NCI-H460 (cell line): ENCODE measurements at regions not wholly inside any gene's neighbourhood (a gene's known extent, or its start where the extent isn't known, plus 50 kb on each side); places are given as distances from the start of the nearest gene placed in this dataset.
"Not testable (repeated sequence)": the region's sequence is repeated elsewhere in the genome, so short reads cannot be mapped to it uniquely, and the experiment has no call there.

Experiments used
- DNase-seq: peaks from one replicate; pipeline ENCODE4 v3.0.0-alpha.2; 2016; ENCODE audit warnings: low read depth; ENCODE audit errors: extremely low read depth

- DNase-seq, result no peak
Observed at GRCh38 chr2:41033127-41033526, 581.2 kb upstream of the SLC8A1 start.

GRCh38 chr2:41038408-41038807 is 586.5 kb upstream of the SLC8A1 start:
- no peak for DNase-seq

- DNase-seq, result not testable (repeated sequence)
Observed at GRCh38 chr2:41039750-41040149, 587.9 kb upstream of the SLC8A1 start.

GRCh38 chr2:41040782-41041520 is 589.1 kb upstream of the SLC8A1 start:
- no peak for DNase-seq

GRCh38 chr2:41042343-41042742 is 590.5 kb upstream of the SLC8A1 start:
- DNase-seq, result no peak

- DNase-seq, result no peak
Observed at GRCh38 chr2:41061356-41061755, 609.5 kb upstream of the SLC8A1 start.

- DNase-seq, result no peak
Observed at GRCh38 chr2:41062336-41062735, 610.4 kb upstream of the SLC8A1 start.

GRCh38 chr2:41066168-41066567 is 614.3 kb upstream of the SLC8A1 start:
- no peak for DNase-seq

GRCh38 chr2:41068740-41069139 is 616.9 kb upstream of the SLC8A1 start:
- no peak for DNase-seq

- no peak for DNase-seq
Observed at GRCh38 chr2:41078341-41078740, 626.5 kb upstream of the SLC8A1 start.

- DNase-seq, result no peak
Observed at GRCh38 chr2:41079011-41079410, 627.1 kb upstream of the SLC8A1 start.

GRCh38 chr2:41084321-41084720 is 632.4 kb upstream of the SLC8A1 start:
- DNase-seq, result no peak

GRCh38 chr2:41087946-41088345 is 636.1 kb upstream of the SLC8A1 start:
- no peak for DNase-seq

GRCh38 chr2:41101281-41101680 is 649.4 kb upstream of the SLC8A1 start:
- DNase-seq, result no peak

- no peak for DNase-seq
Observed at GRCh38 chr2:41109744-41110143, 657.9 kb upstream of the SLC8A1 start.

- no peak for DNase-seq
Observed at GRCh38 chr2:41111836-41112627, 660.1 kb upstream of the SLC8A1 start.

- DNase-seq, result no peak
Observed at GRCh38 chr2:41116106-41116797, 664.4 kb upstream of the SLC8A1 start.

- no peak for DNase-seq
Observed at GRCh38 chr2:41119489-41119888, 667.6 kb upstream of the SLC8A1 start.

GRCh38 chr2:41123341-41123740 is 671.5 kb upstream of the SLC8A1 start:
- no peak for DNase-seq

GRCh38 chr2:41127351-41127750 is 675.5 kb upstream of the SLC8A1 start:
- no peak for DNase-seq

GRCh38 chr2:41129988-41130387 is 678.1 kb upstream of the SLC8A1 start:
- no peak for DNase-seq

GRCh38 chr2:41137031-41137430 is 685.1 kb upstream of the SLC8A1 start:
- no peak for DNase-seq
